Activated CD4-positive, alpha-beta memory T cell treated with anti-CD3 and anti-CD28 coated beads for 36 hours (primary cell): ENCODE measurements at regions not wholly inside any gene's neighbourhood (a gene's known extent, or its start where the extent isn't known, plus 50 kb on each side); places are given as distances from the start of the nearest gene placed in this dataset.
"Not testable (repeated sequence)": the region's sequence is repeated elsewhere in the genome, so short reads cannot be mapped to it uniquely, and the experiment has no call there.

Experiments
- CTCF ChIA-PET: fragments of 350-600 bp; sonication (Branson Sonifier 250); formaldehyde crosslinking; loops from one replicate; lab custom pipeline; 2021; ENCODE audit warnings: antibody characterized with exemption, inconsistent platforms; lab: Charles Lee
- POLR2A ChIA-PET: fragments of 350-600 bp; sonication (Branson Sonifier 250); formaldehyde crosslinking; loops from one replicate; lab custom pipeline; 2021; ENCODE audit warnings: antibody characterized with exemption; lab: Charles Lee
- DNase-seq: peaks from one replicate; pipeline ENCODE4 v3.0.0-alpha.2; 2020
- H3K27ac Mint-ChIP-seq: one replicate; pipeline ENCODE4 v1.8.0; 2021; ENCODE audit warnings: mixed read lengths
- H3K27me3 Mint-ChIP-seq: one replicate; pipeline ENCODE4 v1.8.0; 2021; ENCODE audit warnings: mixed read lengths
- H3K36me3 Mint-ChIP-seq: one replicate; pipeline ENCODE4 v1.8.0; 2021; ENCODE audit warnings: mixed read lengths
- H3K4me1 Mint-ChIP-seq: one replicate; pipeline ENCODE4 v1.8.0; 2021; ENCODE audit warnings: low read depth, mixed read lengths
- H3K4me3 Mint-ChIP-seq: one replicate; pipeline ENCODE4 v1.8.0; 2021; ENCODE audit warnings: mild to moderate bottlenecking, mixed read lengths
- H3K9me3 Mint-ChIP-seq: one replicate; pipeline ENCODE4 v1.8.0; 2021; ENCODE audit warnings: mixed read lengths
- intact Hi-C: fragments of 100-400 bp; cut with micrococcal nuclease; formaldehyde crosslinking; loops from one replicate; pipeline ENCODE4 v1.15.1; 2023

DNA sequence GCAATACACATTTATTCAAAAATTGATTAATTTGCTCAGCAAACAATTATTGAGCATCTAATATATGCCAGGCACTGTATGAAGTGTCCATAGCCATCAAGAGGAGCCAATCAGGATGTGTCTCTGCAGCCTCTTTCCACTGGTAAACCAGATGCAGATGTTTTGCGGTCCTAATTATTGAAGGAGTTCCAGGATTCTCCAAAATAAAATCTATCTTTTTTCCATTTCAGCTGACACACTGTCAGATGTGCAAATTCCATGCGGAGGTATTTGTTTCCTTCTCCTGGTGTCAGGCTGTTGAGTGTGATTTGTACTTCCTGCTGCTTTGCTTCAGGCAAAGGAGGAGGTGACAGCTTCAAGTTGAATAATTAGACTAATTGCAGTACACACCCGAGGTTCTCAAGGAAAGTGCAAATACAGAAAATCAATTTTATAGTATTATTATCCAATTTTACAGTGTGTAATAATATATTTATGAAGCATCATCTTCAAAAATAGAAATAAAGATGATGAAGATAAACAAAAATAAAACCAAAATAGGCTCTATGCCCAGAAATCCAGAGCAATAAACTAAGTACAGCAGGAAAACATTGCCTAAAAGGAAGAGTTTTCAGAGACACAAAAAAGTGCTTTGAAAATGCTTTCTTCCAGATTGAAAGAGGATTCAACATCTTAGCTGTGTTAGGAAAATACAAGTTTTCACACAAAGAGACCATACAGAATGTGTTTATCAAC is 1352.9 kb upstream of the CHAC2 start:
- Mint-ChIP-seq H3K27ac (no peak overlapping the region), H3K9me3 (peaks cover 4% of the 10 kb centered on the region), H3K4me1 (no peaks in the 10 kb centered on the region), H3K27me3 (no peaks in the 10 kb centered on the region), H3K4me3 (no peak overlapping the region), H3K36me3 (no peaks in the 10 kb centered on the region)
- ChIA-PET POLR2A (no interaction called here), CTCF (no interaction called here)
- DNase-seq, result no peak
- intact Hi-C loops, result no loop called here

GRCh38 chr2:52409308-52410118 is 1358.1 kb upstream of the CHAC2 start:
- CTCF ChIA-PET, H3K36me3 Mint-ChIP-seq, DNase-seq, H3K27ac Mint-ChIP-seq, H3K4me1 Mint-ChIP-seq, POLR2A ChIA-PET, H3K4me3 Mint-ChIP-seq, intact Hi-C loops, H3K27me3 Mint-ChIP-seq, H3K9me3 Mint-ChIP-seq: not testable (repeated sequence)

- POLR2A ChIA-PET, result no interaction called here
These were observed 1361.6 kb upstream of the CHAC2 start for GRCh38 chr2:52405980-52406379.

GRCh38 chr2:52404866-52405265 is 1362.7 kb upstream of the CHAC2 start:
- no peak overlapping the region for H3K4me3 Mint-ChIP-seq
- H3K4me1 Mint-ChIP-seq, result no peaks in the 10 kb centered on the region
- no peak overlapping the region for H3K27ac Mint-ChIP-seq
- POLR2A ChIA-PET, result no interaction called here
- peaks cover 4% of the 10 kb centered on the region for H3K9me3 Mint-ChIP-seq
- H3K36me3 Mint-ChIP-seq, result no peaks in the 10 kb centered on the region
- CTCF ChIA-PET, result no interaction called here
- no peaks in the 10 kb centered on the region for H3K27me3 Mint-ChIP-seq
- no peak for DNase-seq
- intact Hi-C loops, result no loop called here

More at GRCh38 chr2:52405980-52406379, 1361.6 kb upstream of the CHAC2 start:
- no peaks in the 10 kb centered on the region for H3K36me3 Mint-ChIP-seq
- no peak overlapping the region for H3K27ac Mint-ChIP-seq
- no peak overlapping the region for H3K4me3 Mint-ChIP-seq
- CTCF ChIA-PET, result no interaction called here
- no peak for DNase-seq
- H3K27me3 Mint-ChIP-seq, result no peaks in the 10 kb centered on the region
- peaks cover 4% of the 10 kb centered on the region for H3K9me3 Mint-ChIP-seq
- intact Hi-C loops, result no loop called here
- H3K4me1 Mint-ChIP-seq, result no peaks in the 10 kb centered on the region

- intact Hi-C loops, result no loop called here
- no peaks in the 10 kb centered on the region for H3K27me3 Mint-ChIP-seq
- H3K36me3 Mint-ChIP-seq, result no peaks in the 10 kb centered on the region
- H3K4me1 Mint-ChIP-seq, result no peaks in the 10 kb centered on the region
- no peak for DNase-seq
- H3K9me3 Mint-ChIP-seq, result peaks cover 4% of the 10 kb centered on the region
- CTCF ChIA-PET, result no interaction called here
- no peak overlapping the region for H3K27ac Mint-ChIP-seq
- no peak overlapping the region for H3K4me3 Mint-ChIP-seq
- POLR2A ChIA-PET, result no interaction called here
These were observed 1363.6 kb upstream of the CHAC2 start for GRCh38 chr2:52404046-52404445.

DNA sequence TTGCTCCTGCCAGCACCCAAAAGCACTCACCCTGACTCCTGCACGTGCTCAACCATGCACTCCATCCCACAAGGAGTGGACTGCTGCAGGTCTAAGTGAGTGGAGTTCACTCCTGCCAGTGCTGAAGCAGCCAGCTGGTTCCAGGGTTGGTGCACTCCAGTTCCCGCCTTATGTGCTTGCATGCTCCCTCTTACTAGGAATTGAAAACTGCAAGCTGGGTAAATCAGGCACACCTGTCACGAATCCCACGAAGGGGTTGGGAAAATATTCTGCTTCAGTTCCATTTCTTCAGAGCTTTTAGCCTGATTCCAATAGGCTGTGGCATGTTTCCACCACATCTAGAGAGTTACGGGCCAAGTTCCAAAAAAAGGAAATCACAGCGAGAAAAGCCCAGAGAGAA is 1365.5 kb upstream of the CHAC2 start:
- Mint-ChIP-seq H3K4me3 (no peak overlapping the region), H3K4me1 (no peaks in the 10 kb centered on the region), H3K36me3 (no peaks in the 10 kb centered on the region), H3K27me3 (no peaks in the 10 kb centered on the region), H3K9me3 (peaks cover 1% of the 10 kb centered on the region), H3K27ac (no peak overlapping the region)
- ChIA-PET CTCF (no interaction called here), POLR2A (no interaction called here)
- DNase-seq, result no peak
- intact Hi-C loops, result no loop called here

DNA sequence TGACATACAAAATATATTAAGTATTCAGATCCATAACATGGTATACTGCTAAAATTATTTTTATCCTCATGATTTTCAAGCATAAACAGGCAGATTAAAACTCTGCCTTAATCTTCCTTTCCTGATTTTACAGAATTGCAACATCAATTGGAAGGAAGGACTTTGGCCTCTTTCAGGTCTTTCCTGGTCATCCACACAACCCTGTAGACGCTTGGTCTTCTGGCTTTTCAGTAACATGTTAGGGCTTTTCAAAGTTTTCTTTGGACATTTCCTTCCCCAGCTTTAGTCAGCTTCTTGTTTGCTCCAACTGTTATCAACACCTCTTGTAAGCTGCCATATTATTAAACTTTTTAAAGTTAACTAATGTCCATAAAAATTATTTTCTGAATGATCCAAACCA is 1364.9 kb upstream of the NRXN1 start:
- no peak overlapping the region for H3K4me3 Mint-ChIP-seq
- POLR2A ChIA-PET, result no interaction called here
- H3K4me1 Mint-ChIP-seq, result no peaks in the 10 kb centered on the region
- peaks cover 10% of the 10 kb centered on the region for H3K9me3 Mint-ChIP-seq
- no peak overlapping the region for H3K27ac Mint-ChIP-seq
- DNase-seq, result no peak
- intact Hi-C loops, result no loop called here
- H3K36me3 Mint-ChIP-seq, result no peaks in the 10 kb centered on the region
- H3K27me3 Mint-ChIP-seq, result no peaks in the 10 kb centered on the region
- CTCF ChIA-PET, result no interaction called here

DNA sequence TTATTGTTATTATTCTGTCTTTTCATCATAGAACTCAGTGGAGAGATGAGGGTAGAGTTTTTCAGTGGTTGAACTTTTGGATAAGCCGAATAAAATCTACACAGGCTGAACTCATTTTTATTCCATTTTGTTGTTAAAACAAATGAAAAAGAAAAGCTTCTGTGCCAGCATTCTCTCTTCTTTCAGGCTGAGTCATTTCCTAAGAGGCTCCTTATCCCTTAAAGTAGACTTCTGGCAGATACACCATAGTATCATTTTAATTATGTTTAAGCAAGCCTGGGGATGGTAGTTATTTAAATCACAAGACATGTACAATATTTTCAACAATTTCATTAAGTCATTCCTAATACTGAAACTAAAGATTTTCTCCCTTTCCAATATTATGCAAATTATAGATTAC is 1364.0 kb upstream of the NRXN1 start:
- POLR2A ChIA-PET, result no interaction called here
- no peak overlapping the region for H3K27ac Mint-ChIP-seq
- H3K36me3 Mint-ChIP-seq, result no peaks in the 10 kb centered on the region
- CTCF ChIA-PET, result no interaction called here
- H3K4me1 Mint-ChIP-seq, result no peaks in the 10 kb centered on the region
- peaks cover 10% of the 10 kb centered on the region for H3K9me3 Mint-ChIP-seq
- no peak overlapping the region for H3K4me3 Mint-ChIP-seq
- no peak for DNase-seq
- no peaks in the 10 kb centered on the region for H3K27me3 Mint-ChIP-seq
- intact Hi-C loops, result no loop called here

- DNase-seq, result no peak
- Mint-ChIP-seq H3K4me3 (no peak overlapping the region), H3K27ac (no peak overlapping the region), H3K9me3 (peaks cover 12% of the 10 kb centered on the region), H3K4me1 (no peaks in the 10 kb centered on the region), H3K36me3 (no peaks in the 10 kb centered on the region), H3K27me3 (no peaks in the 10 kb centered on the region)
- intact Hi-C loops, result no loop called here
- POLR2A ChIA-PET, result no interaction called here
- CTCF ChIA-PET, result no interaction called here
These were observed 1359.7 kb upstream of the NRXN1 start for GRCh38 chr2:52391621-52392020.

GRCh38 chr2:52390651-52391050 is 1358.7 kb upstream of the NRXN1 start:
- no peak for DNase-seq
- H3K4me1 Mint-ChIP-seq, result no peaks in the 10 kb centered on the region
- ChIA-PET POLR2A (no interaction called here), CTCF (no interaction called here)
- intact Hi-C loops, result no loop called here
- no peak overlapping the region for H3K27ac Mint-ChIP-seq
- H3K27me3 Mint-ChIP-seq, result no peaks in the 10 kb centered on the region
- no peak overlapping the region for H3K4me3 Mint-ChIP-seq
- no peaks in the 10 kb centered on the region for H3K36me3 Mint-ChIP-seq
- H3K9me3 Mint-ChIP-seq, result peaks cover 12% of the 10 kb centered on the region

- ChIA-PET CTCF (no interaction called here), POLR2A (no interaction called here)
- Mint-ChIP-seq H3K4me1 (no peaks in the 10 kb centered on the region), H3K27me3 (no peaks in the 10 kb centered on the region), H3K9me3 (peaks cover 6% of the 10 kb centered on the region), H3K36me3 (no peaks in the 10 kb centered on the region), H3K27ac (no peak overlapping the region), H3K4me3 (no peak overlapping the region)
- intact Hi-C loops, result no loop called here
- no peak for DNase-seq
These were observed 1356.1 kb upstream of the NRXN1 start for GRCh38 chr2:52387937-52388590.

- POLR2A ChIA-PET, result no interaction called here
These were observed 1354.6 kb upstream of the NRXN1 start for GRCh38 chr2:52386433-52387030.

More at GRCh38 chr2:52386433-52387030, 1354.6 kb upstream of the NRXN1 start:
- Mint-ChIP-seq H3K9me3 (peaks cover 3% of the 10 kb centered on the region), H3K27ac (no peak overlapping the region), H3K27me3 (no peaks in the 10 kb centered on the region), H3K36me3 (no peaks in the 10 kb centered on the region), H3K4me1 (no peaks in the 10 kb centered on the region), H3K4me3 (no peak overlapping the region)
- CTCF ChIA-PET, result no interaction called here
- DNase-seq, result no peak
- intact Hi-C loops, result no loop called here
